GM12891 (cell line): ENCODE measurements at regions not wholly inside any gene's neighbourhood (a gene's known extent, or its start where the extent isn't known, plus 50 kb on each side); places are given as distances from the start of the nearest gene placed in this dataset.

Source experiments
- POLR2A ChIP-seq: IDR thresholded peaks from 2 replicates; pipeline ENCODE4 v1.6.1; 2011; ENCODE audit warnings: low read depth, low read length, control low read depth
- POLR2AphosphoS5 ChIP-seq: IDR thresholded peaks from 2 replicates; pipeline ENCODE4 v1.6.1; 2011; ENCODE audit warnings: low read depth, low read length, control low read depth
- POU2F2 ChIP-seq: IDR thresholded peaks from 2 replicates; pipeline ENCODE4 v1.6.1; 2011; ENCODE audit warnings: low read depth, mild to moderate bottlenecking, control low read depth, low read length, moderate library complexity
- TAF1 ChIP-seq: IDR thresholded peaks from 2 replicates; pipeline ENCODE4 v1.6.1; 2011; ENCODE audit warnings: low read depth, low read length, control low read depth

- TF ChIP-seq POLR2A (no peak), TAF1 (no peak), POU2F2 (no peak), POLR2AphosphoS5 (no peak)
These were observed 75.0 kb upstream of the MAGI2 start for GRCh38 chr7:79528421-79528820.
